ENCODE measurements at regions not wholly inside any gene's neighbourhood (a gene's known extent, or its start where the extent isn't known, plus 50 kb on each side); places are given as distances from the start of the nearest gene placed in this dataset.

GRCh38 chr10:78812571-78813318 lies 256.0 kb upstream of the ZMIZ1 start:
- H3K4me1 Mint-ChIP-seq (ENCODE audit: low read depth) = no peaks in the 10 kb centered on the region
- H3K4me3 Mint-ChIP-seq = no peak overlapping the region
- no peaks in the 10 kb centered on the region for H3K36me3 Mint-ChIP-seq (ENCODE audit: low read depth)
- no peak overlapping the region for H3K27ac Mint-ChIP-seq
- H3K27me3 Mint-ChIP-seq (ENCODE audit: low read depth) = peaks cover 21% of the 10 kb centered on the region
- H3K9me3 Mint-ChIP-seq = no peaks in the 10 kb centered on the region
- no peak for DNase-seq (ENCODE audit: low spot score)

- no peak for DNase-seq (ENCODE audit: low spot score)
- H3K4me1 Mint-ChIP-seq (ENCODE audit: low read depth) = no peaks in the 10 kb centered on the region
- no peaks in the 10 kb centered on the region for H3K9me3 Mint-ChIP-seq
- H3K4me3 Mint-ChIP-seq = no peak overlapping the region
- H3K27me3 Mint-ChIP-seq (ENCODE audit: low read depth) = peaks cover 19% of the 10 kb centered on the region
- H3K27ac Mint-ChIP-seq = no peak overlapping the region
- no peaks in the 10 kb centered on the region for H3K36me3 Mint-ChIP-seq (ENCODE audit: low read depth)
These were observed 255.2 kb upstream of the ZMIZ1 start for GRCh38 chr10:78813526-78813925.

GRCh38 chr10:78813998-78814399 lies 254.8 kb upstream of the ZMIZ1 start:
- H3K27ac Mint-ChIP-seq = no peak overlapping the region

GRCh38 chr10:78814407-78814806 lies 254.4 kb upstream of the ZMIZ1 start:
- no peak for DNase-seq (ENCODE audit: low spot score)
- no peak overlapping the region for H3K4me3 Mint-ChIP-seq
- H3K4me1 Mint-ChIP-seq (ENCODE audit: low read depth) = no peaks in the 10 kb centered on the region
- no peak overlapping the region for H3K27ac Mint-ChIP-seq
- H3K36me3 Mint-ChIP-seq (ENCODE audit: low read depth) = no peaks in the 10 kb centered on the region
- peaks cover 19% of the 10 kb centered on the region for H3K27me3 Mint-ChIP-seq (ENCODE audit: low read depth)
- H3K9me3 Mint-ChIP-seq = no peaks in the 10 kb centered on the region

More at GRCh38 chr10:78813998-78814399, 254.8 kb upstream of the ZMIZ1 start:
- Mint-ChIP-seq H3K27me3 (ENCODE audit: low read depth) (peaks cover 19% of the 10 kb centered on the region), H3K4me1 (ENCODE audit: low read depth) (no peaks in the 10 kb centered on the region), H3K9me3 (no peaks in the 10 kb centered on the region), H3K4me3 (no peak overlapping the region), H3K36me3 (ENCODE audit: low read depth) (no peaks in the 10 kb centered on the region)
- DNase-seq (ENCODE audit: low spot score) = no peak

- H3K4me3 Mint-ChIP-seq = no peak overlapping the region
- H3K9me3 Mint-ChIP-seq = no peaks in the 10 kb centered on the region
- DNase-seq (ENCODE audit: low spot score) = no peak
- H3K36me3 Mint-ChIP-seq (ENCODE audit: low read depth) = no peaks in the 10 kb centered on the region
- H3K27me3 Mint-ChIP-seq (ENCODE audit: low read depth) = peaks cover 19% of the 10 kb centered on the region
- no peak overlapping the region for H3K27ac Mint-ChIP-seq
- no peaks in the 10 kb centered on the region for H3K4me1 Mint-ChIP-seq (ENCODE audit: low read depth)
These were observed 252.9 kb upstream of the ZMIZ1 start for GRCh38 chr10:78815702-78816334.

GRCh38 chr10:78817361-78817760 lies 251.4 kb upstream of the ZMIZ1 start:
- no peak for DNase-seq (ENCODE audit: low spot score)
- Mint-ChIP-seq H3K9me3 (no peaks in the 10 kb centered on the region), H3K27ac (no peak overlapping the region), H3K4me3 (no peak overlapping the region), H3K4me1 (ENCODE audit: low read depth) (no peaks in the 10 kb centered on the region), H3K36me3 (ENCODE audit: low read depth) (no peaks in the 10 kb centered on the region), H3K27me3 (ENCODE audit: low read depth) (peaks cover 14% of the 10 kb centered on the region)

- no peaks in the 10 kb centered on the region for H3K4me1 Mint-ChIP-seq (ENCODE audit: low read depth)
- no peak for DNase-seq (ENCODE audit: low spot score)
- no peak overlapping the region for H3K4me3 Mint-ChIP-seq
- H3K27ac Mint-ChIP-seq = no peak overlapping the region
- peaks cover 11% of the 10 kb centered on the region for H3K27me3 Mint-ChIP-seq (ENCODE audit: low read depth)
- H3K9me3 Mint-ChIP-seq = no peaks in the 10 kb centered on the region
- no peaks in the 10 kb centered on the region for H3K36me3 Mint-ChIP-seq (ENCODE audit: low read depth)
These were observed 251.0 kb upstream of the ZMIZ1 start for GRCh38 chr10:78817804-78818203.

GRCh38 chr10:78819361-78820006 lies 249.3 kb upstream of the ZMIZ1 start:
- H3K27ac Mint-ChIP-seq = no peak overlapping the region
- no peak overlapping the region for H3K4me3 Mint-ChIP-seq
- no peaks in the 10 kb centered on the region for H3K4me1 Mint-ChIP-seq (ENCODE audit: low read depth)
- no peaks in the 10 kb centered on the region for H3K9me3 Mint-ChIP-seq
- H3K36me3 Mint-ChIP-seq (ENCODE audit: low read depth) = no peaks in the 10 kb centered on the region
- H3K27me3 Mint-ChIP-seq (ENCODE audit: low read depth) = peaks cover 7% of the 10 kb centered on the region
- DNase-seq (ENCODE audit: low spot score) = no peak

- Mint-ChIP-seq H3K9me3 (no peaks in the 10 kb centered on the region), H3K4me1 (ENCODE audit: low read depth) (no peaks in the 10 kb centered on the region), H3K4me3 (no peak overlapping the region), H3K27me3 (ENCODE audit: low read depth) (peaks cover 7% of the 10 kb centered on the region), H3K36me3 (ENCODE audit: low read depth) (no peaks in the 10 kb centered on the region), H3K27ac (no peak overlapping the region)
- no peak for DNase-seq (ENCODE audit: low spot score)
These were observed 248.8 kb upstream of the ZMIZ1 start for GRCh38 chr10:78820007-78820362.

- Mint-ChIP-seq H3K36me3 (ENCODE audit: low read depth) (no peaks in the 10 kb centered on the region), H3K4me3 (no peak overlapping the region), H3K27ac (no peak overlapping the region), H3K27me3 (ENCODE audit: low read depth) (peaks cover 5% of the 10 kb centered on the region), H3K9me3 (no peaks in the 10 kb centered on the region), H3K4me1 (ENCODE audit: low read depth) (no peaks in the 10 kb centered on the region)
- no peak for DNase-seq (ENCODE audit: low spot score)
These were observed 247.7 kb upstream of the ZMIZ1 start for GRCh38 chr10:78821052-78821451.

- H3K4me3 Mint-ChIP-seq = no peak overlapping the region
- no peaks in the 10 kb centered on the region for H3K9me3 Mint-ChIP-seq
- H3K27me3 Mint-ChIP-seq (ENCODE audit: low read depth) = no peaks in the 10 kb centered on the region
- no peaks in the 10 kb centered on the region for H3K4me1 Mint-ChIP-seq (ENCODE audit: low read depth)
- no peaks in the 10 kb centered on the region for H3K36me3 Mint-ChIP-seq (ENCODE audit: low read depth)
- no peak for DNase-seq (ENCODE audit: low spot score)
- no peak overlapping the region for H3K27ac Mint-ChIP-seq
These were observed 239.9 kb upstream of the ZMIZ1 start for GRCh38 chr10:78828647-78829539.

GRCh38 chr10:78829565-78829964 lies 239.2 kb upstream of the ZMIZ1 start:
- DNase-seq (ENCODE audit: low spot score) = no peak
- Mint-ChIP-seq H3K9me3 (no peaks in the 10 kb centered on the region), H3K4me1 (ENCODE audit: low read depth) (no peaks in the 10 kb centered on the region), H3K27ac (no peak overlapping the region), H3K36me3 (ENCODE audit: low read depth) (no peaks in the 10 kb centered on the region), H3K4me3 (no peak overlapping the region), H3K27me3 (ENCODE audit: low read depth) (no peaks in the 10 kb centered on the region)

- no peak for DNase-seq (ENCODE audit: low spot score)
- Mint-ChIP-seq H3K9me3 (no peaks in the 10 kb centered on the region), H3K27me3 (ENCODE audit: low read depth) (peaks cover 4% of the 10 kb centered on the region), H3K4me1 (ENCODE audit: low read depth) (no peaks in the 10 kb centered on the region), H3K27ac (no peak overlapping the region), H3K36me3 (ENCODE audit: low read depth) (no peaks in the 10 kb centered on the region), H3K4me3 (no peak overlapping the region)
These were observed 238.4 kb upstream of the ZMIZ1 start for GRCh38 chr10:78830062-78830975.

Measured in T-helper 2 cell treated with Interferon-gamma antibody and Interleukin-4, amounts not matched to agents 5 μg/mL and 100 μg/mL, for 36 hours (primary cell).